WTC11 (cell line): ENCODE measurements at regions not wholly inside any gene's neighbourhood (a gene's known extent, or its start where the extent isn't known, plus 50 kb on each side); places are given as distances from the start of the nearest gene placed in this dataset.

Experiments used
- ATAC-seq: fragments of 200-7000 bp; cut with Tn5 transposase; 2 replicates; pipeline ENCODE4 v1.10.0; 2021; ENCODE audit warnings: mild to moderate bottlenecking, moderate library complexity
- CTCF ChIA-PET: fragments of 300-600 bp; sonication (Branson Sonifier 250); formaldehyde crosslinking; loops from one replicate; lab custom pipeline; 2021; ENCODE audit warnings: antibody characterized with exemption; lab: Charles Lee
- POLR2A ChIA-PET: fragments of 350-600 bp; sonication (Branson Sonifier 250); formaldehyde crosslinking; loops from one replicate; lab custom pipeline; 2021; ENCODE audit warnings: antibody characterized with exemption; lab: Charles Lee
- DNase-seq: peaks from one replicate; pipeline ENCODE4 v3.0.0; 2021; ENCODE audit warnings: low spot score
- H3K27ac Mint-ChIP-seq: 2 replicates; pipeline ENCODE4 v1.8.0; 2021; ENCODE audit warnings: mixed read lengths
- H3K27me3 Mint-ChIP-seq: 2 replicates; pipeline ENCODE4 v1.8.0; 2021; ENCODE audit warnings: low read depth, mild to moderate bottlenecking, moderate library complexity, mixed read lengths
- H3K36me3 Mint-ChIP-seq: 2 replicates; pipeline ENCODE4 v1.8.0; 2021; ENCODE audit warnings: mixed read lengths
- H3K4me1 Mint-ChIP-seq: 2 replicates; pipeline ENCODE4 v1.8.0; 2022; ENCODE audit warnings: mixed read lengths
- H3K4me3 Mint-ChIP-seq: 2 replicates; pipeline ENCODE4 v1.8.0; 2021; ENCODE audit warnings: mild to moderate bottlenecking, moderate library complexity, mixed read lengths
- H3K9me3 Mint-ChIP-seq: 2 replicates; pipeline ENCODE4 v1.8.0; 2021; ENCODE audit warnings: mixed read lengths
- CREB1 ChIP-seq: sonication (generic); formaldehyde crosslinking; IDR thresholded peaks from 2 replicates; pipeline ENCODE4 v1.8.0; 2023; ENCODE audit warnings: mild to moderate bottlenecking, missing genetic modification reagents
- EMX1 ChIP-seq: fragments of 250-450 bp; sonication (Bioruptor Pico); IDR thresholded peaks from 2 replicates; pipeline ENCODE4 v1.8.0; 2021; ENCODE audit warnings: mild to moderate bottlenecking
- FOXJ3 ChIP-seq: sonication (generic); formaldehyde crosslinking; IDR thresholded peaks from 2 replicates; pipeline ENCODE4 v1.9.0; 2021; ENCODE audit warnings: missing genetic modification reagents, mild to moderate bottlenecking, borderline replicate concordance
- FOXK1 ChIP-seq: sonication (generic); formaldehyde crosslinking; IDR thresholded peaks from 2 replicates; pipeline ENCODE4 v1.8.0; 2022; ENCODE audit warnings: mild to moderate bottlenecking, moderate library complexity, missing genetic modification reagents
- FOXP1 ChIP-seq: sonication (generic); formaldehyde crosslinking; IDR thresholded peaks from 2 replicates; pipeline ENCODE4 v1.8.0; 2022; ENCODE audit warnings: missing genetic modification reagents, mild to moderate bottlenecking, moderate library complexity, borderline replicate concordance
- HMGA2 ChIP-seq: fragments of 250-450 bp; sonication (Bioruptor Pico); IDR thresholded peaks from 2 replicates; pipeline ENCODE4 v1.4.0; 2021; ENCODE audit warnings: mild to moderate bottlenecking, moderate library complexity
- KAT7 ChIP-seq: sonication (generic); formaldehyde crosslinking; IDR thresholded peaks from 2 replicates; pipeline ENCODE4 v1.8.1; 2023; ENCODE audit warnings: missing genetic modification reagents, mild to moderate bottlenecking, borderline replicate concordance
- NFATC4 ChIP-seq: fragments of 250-450 bp; sonication (Bioruptor Pico); IDR thresholded peaks from 2 replicates; pipeline ENCODE4 v1.9.0; 2021; ENCODE audit warnings: mild to moderate bottlenecking
- NR2C2 ChIP-seq: sonication (generic); formaldehyde crosslinking; IDR thresholded peaks from 2 replicates; pipeline ENCODE4 v1.8.0; 2022; ENCODE audit warnings: mild to moderate bottlenecking, missing genetic modification reagents
- PRRX2 ChIP-seq: fragments of 250-450 bp; sonication (Bioruptor Pico); IDR thresholded peaks from 2 replicates; pipeline ENCODE4 v1.8.0; 2021; ENCODE audit warnings: mild to moderate bottlenecking
- SOX15 ChIP-seq: fragments of 250-450 bp; sonication (Bioruptor Pico); IDR thresholded peaks from 2 replicates; pipeline ENCODE4 v1.9.0; 2021; ENCODE audit warnings: mild to moderate bottlenecking
- ZNF121 ChIP-seq: sonication (generic); formaldehyde crosslinking; IDR thresholded peaks from 2 replicates; pipeline ENCODE4 v1.8.0; 2023; ENCODE audit warnings: missing genetic modification reagents
- ZNF138 ChIP-seq: sonication (generic); formaldehyde crosslinking; conservative IDR thresholded peaks from 2 replicates; pipeline ENCODE4 v1.8.1; 2022; ENCODE audit warnings: mild to moderate bottlenecking, moderate library complexity, missing genetic modification reagents
- ZNF671 ChIP-seq: fragments of 250-450 bp; sonication (Bioruptor Pico); IDR thresholded peaks from 2 replicates; pipeline ENCODE4 v1.8.0; 2021; ENCODE audit warnings: mild to moderate bottlenecking
- TF ChIP-seq, protein P1 (sequence below): sonication (generic); formaldehyde crosslinking; IDR thresholded peaks from 2 replicates; pipeline ENCODE4 v1.8.0; 2022; ENCODE audit warnings: mild to moderate bottlenecking, missing genetic modification reagents
- TF ChIP-seq, protein P2 (sequence below): sonication (generic); formaldehyde crosslinking; IDR thresholded peaks from 2 replicates; pipeline ENCODE4 v1.8.1; 2022; ENCODE audit warnings: low read depth, missing genetic modification reagents, borderline replicate concordance
- TF ChIP-seq, protein P3 (sequence below): sonication (generic); formaldehyde crosslinking; IDR thresholded peaks from 2 replicates; pipeline ENCODE4 v1.8.1; 2023; ENCODE audit warnings: mild to moderate bottlenecking, missing genetic modification reagents, borderline replicate concordance
- TF ChIP-seq, protein P4 (sequence below): sonication (generic); formaldehyde crosslinking; IDR thresholded peaks from 2 replicates; pipeline ENCODE4 v1.8.0; 2023; ENCODE audit warnings: missing genetic modification reagents
- TF ChIP-seq, protein P5 (sequence below): sonication (generic); formaldehyde crosslinking; IDR thresholded peaks from 2 replicates; pipeline ENCODE4 v1.8.1; 2022; ENCODE audit warnings: mild to moderate bottlenecking, missing genetic modification reagents, moderate library complexity, borderline replicate concordance
- TF ChIP-seq, protein P6 (sequence below): sonication (generic); formaldehyde crosslinking; IDR thresholded peaks from 2 replicates; pipeline ENCODE4 v1.8.1; 2023; ENCODE audit warnings: mild to moderate bottlenecking, missing genetic modification reagents, moderate library complexity
- TF ChIP-seq, protein P7 (sequence below): sonication (generic); formaldehyde crosslinking; IDR thresholded peaks from 2 replicates; pipeline ENCODE4 v1.8.0; 2022; ENCODE audit warnings: mild to moderate bottlenecking, missing genetic modification reagents

DNA sequence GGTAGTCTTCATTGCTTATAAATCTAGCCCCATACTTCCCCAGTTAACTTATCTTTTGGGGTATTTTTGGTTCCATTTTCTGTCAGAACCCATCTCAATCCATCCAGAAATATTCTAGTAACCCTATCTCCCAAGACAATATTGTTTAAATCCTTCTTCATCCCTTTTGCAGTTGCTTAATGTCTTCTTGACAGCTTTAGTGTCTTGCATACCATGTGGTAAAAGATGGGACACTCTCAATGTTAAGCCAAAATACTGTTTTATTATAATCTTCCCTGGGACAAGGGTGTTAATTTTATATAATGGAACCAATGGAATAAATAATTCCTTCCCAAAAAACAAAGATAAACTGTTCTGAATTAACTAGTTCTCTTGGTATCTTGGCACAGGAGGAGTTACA is 450.2 kb downstream of the CCER1 start:
- no peak overlapping the region for H3K4me3 Mint-ChIP-seq

DNA sequence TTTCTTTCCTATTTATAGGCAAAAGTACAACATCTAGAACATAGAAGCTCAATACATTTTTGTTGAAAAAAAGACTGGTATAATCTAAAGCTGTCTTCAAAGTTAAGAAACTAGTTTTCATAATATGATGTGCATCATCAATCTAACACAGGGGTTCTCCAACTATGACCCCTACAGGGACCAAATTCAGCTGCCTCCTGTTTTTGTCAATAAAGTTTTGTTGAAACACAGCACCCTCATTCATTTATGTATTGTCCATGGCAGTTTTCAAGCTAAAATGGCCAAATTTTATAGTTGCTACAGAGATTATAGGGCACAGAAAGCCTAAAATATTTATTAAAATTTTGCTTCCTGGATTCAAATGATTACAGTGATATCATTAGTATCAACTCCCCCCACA is 452.9 kb downstream of the CCER1 start:
- no peaks in the 10 kb centered on the region for H3K27me3 Mint-ChIP-seq
- no peaks in the 10 kb centered on the region for H3K4me1 Mint-ChIP-seq
- DNase-seq (no peak), ATAC-seq (no peak)
- ChIA-PET CTCF (no interaction called here), POLR2A (no interaction called here)
- peaks cover under 1% of the 10 kb centered on the region; the same call in 1 of the 2 replicates for H3K9me3 Mint-ChIP-seq
- no peak overlapping the region for H3K4me3 Mint-ChIP-seq
- no peaks in the 10 kb centered on the region for H3K36me3 Mint-ChIP-seq
- TF ChIP-seq PRRX2 (CRISPR knock-in tag) (no peak), FOXJ3 (no peak), ZNF671 (CRISPR knock-in tag) (no peak), SOX15 (no peak), HMGA2 (CRISPR knock-in tag) (no peak), FOXP1 (CRISPR knock-in tag) (no peak), NFATC4 (no peak), KAT7 (CRISPR knock-in tag) (no peak), EMX1 (CRISPR knock-in tag) (no peak), ZNF121 (CRISPR knock-in tag) (no peak)
- TF ChIP-seq, protein P1, sequence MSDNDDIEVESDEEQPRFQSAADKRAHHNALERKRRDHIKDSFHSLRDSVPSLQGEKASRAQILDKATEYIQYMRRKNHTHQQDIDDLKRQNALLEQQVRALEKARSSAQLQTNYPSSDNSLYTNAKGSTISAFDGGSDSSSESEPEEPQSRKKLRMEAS (CRISPR knock-in tag) = no peak
- TF ChIP-seq, protein P2, sequence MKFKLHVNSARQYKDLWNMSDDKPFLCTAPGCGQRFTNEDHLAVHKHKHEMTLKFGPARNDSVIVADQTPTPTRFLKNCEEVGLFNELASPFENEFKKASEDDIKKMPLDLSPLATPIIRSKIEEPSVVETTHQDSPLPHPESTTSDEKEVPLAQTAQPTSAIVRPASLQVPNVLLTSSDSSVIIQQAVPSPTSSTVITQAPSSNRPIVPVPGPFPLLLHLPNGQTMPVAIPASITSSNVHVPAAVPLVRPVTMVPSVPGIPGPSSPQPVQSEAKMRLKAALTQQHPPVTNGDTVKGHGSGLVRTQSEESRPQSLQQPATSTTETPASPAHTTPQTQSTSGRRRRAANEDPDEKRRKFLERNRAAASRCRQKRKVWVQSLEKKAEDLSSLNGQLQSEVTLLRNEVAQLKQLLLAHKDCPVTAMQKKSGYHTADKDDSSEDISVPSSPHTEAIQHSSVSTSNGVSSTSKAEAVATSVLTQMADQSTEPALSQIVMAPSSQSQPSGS (CRISPR knock-in tag) = no peak
- TF ChIP-seq, protein P3, sequence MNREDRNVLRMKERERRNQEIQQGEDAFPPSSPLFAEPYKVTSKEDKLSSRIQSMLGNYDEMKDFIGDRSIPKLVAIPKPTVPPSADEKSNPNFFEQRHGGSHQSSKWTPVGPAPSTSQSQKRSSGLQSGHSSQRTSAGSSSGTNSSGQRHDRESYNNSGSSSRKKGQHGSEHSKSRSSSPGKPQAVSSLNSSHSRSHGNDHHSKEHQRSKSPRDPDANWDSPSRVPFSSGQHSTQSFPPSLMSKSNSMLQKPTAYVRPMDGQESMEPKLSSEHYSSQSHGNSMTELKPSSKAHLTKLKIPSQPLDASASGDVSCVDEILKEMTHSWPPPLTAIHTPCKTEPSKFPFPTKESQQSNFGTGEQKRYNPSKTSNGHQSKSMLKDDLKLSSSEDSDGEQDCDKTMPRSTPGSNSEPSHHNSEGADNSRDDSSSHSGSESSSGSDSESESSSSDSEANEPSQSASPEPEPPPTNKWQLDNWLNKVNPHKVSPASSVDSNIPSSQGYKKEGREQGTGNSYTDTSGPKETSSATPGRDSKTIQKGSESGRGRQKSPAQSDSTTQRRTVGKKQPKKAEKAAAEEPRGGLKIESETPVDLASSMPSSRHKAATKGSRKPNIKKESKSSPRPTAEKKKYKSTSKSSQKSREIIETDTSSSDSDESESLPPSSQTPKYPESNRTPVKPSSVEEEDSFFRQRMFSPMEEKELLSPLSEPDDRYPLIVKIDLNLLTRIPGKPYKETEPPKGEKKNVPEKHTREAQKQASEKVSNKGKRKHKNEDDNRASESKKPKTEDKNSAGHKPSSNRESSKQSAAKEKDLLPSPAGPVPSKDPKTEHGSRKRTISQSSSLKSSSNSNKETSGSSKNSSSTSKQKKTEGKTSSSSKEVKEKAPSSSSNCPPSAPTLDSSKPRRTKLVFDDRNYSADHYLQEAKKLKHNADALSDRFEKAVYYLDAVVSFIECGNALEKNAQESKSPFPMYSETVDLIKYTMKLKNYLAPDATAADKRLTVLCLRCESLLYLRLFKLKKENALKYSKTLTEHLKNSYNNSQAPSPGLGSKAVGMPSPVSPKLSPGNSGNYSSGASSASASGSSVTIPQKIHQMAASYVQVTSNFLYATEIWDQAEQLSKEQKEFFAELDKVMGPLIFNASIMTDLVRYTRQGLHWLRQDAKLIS (CRISPR knock-in tag) = no peak
- TF ChIP-seq, protein P4, sequence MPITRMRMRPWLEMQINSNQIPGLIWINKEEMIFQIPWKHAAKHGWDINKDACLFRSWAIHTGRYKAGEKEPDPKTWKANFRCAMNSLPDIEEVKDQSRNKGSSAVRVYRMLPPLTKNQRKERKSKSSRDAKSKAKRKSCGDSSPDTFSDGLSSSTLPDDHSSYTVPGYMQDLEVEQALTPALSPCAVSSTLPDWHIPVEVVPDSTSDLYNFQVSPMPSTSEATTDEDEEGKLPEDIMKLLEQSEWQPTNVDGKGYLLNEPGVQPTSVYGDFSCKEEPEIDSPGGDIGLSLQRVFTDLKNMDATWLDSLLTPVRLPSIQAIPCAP = no peak
- no peak overlapping the region for H3K27ac Mint-ChIP-seq

More for the DNA sequence above, 450.2 kb downstream of the CCER1 start:
- Mint-ChIP-seq H3K27ac (no peak overlapping the region), H3K4me1 (no peaks in the 10 kb centered on the region), H3K36me3 (peaks cover 5% of the 10 kb centered on the region), H3K27me3 (no peaks in the 10 kb centered on the region), H3K9me3 (peaks cover 7% of the 10 kb centered on the region)
- no peak for ATAC-seq
- no peak for TF ChIP-seq ZNF121 (CRISPR knock-in tag)
- no peak for TF ChIP-seq KAT7 (CRISPR knock-in tag)
- no peak for TF ChIP-seq ZNF138 (CRISPR knock-in tag)
- TF ChIP-seq, protein P5, sequence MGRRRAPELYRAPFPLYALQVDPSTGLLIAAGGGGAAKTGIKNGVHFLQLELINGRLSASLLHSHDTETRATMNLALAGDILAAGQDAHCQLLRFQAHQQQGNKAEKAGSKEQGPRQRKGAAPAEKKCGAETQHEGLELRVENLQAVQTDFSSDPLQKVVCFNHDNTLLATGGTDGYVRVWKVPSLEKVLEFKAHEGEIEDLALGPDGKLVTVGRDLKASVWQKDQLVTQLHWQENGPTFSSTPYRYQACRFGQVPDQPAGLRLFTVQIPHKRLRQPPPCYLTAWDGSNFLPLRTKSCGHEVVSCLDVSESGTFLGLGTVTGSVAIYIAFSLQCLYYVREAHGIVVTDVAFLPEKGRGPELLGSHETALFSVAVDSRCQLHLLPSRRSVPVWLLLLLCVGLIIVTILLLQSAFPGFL (CRISPR knock-in tag) = no peak
- POLR2A ChIA-PET = no interaction called here
- CTCF ChIA-PET = no interaction called here
- no peak for DNase-seq

DNA sequence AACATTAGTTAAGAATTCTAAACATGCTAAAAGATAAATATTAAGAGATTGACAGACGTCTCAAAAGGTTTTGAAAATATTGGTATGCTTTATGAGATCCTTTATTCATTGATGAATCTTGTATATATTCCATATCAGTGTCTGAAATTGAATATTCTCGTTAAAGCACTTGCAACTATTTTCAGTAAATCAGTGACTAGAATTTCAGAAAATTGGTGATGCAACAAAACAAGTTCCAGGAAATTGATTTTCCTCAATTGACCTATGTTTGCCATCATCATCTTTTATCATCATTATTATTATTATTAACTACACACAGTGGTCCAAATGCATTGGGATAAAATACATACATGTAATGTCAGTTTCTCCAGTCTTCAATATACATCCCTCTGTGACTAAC is 453.6 kb downstream of the CCER1 start:
- H3K9me3 Mint-ChIP-seq = peaks cover 4% of the 10 kb centered on the region; the same call in 1 of the 2 replicates
- no peak for DNase-seq
- ChIA-PET CTCF (no interaction called here), POLR2A (no interaction called here)
- H3K27ac Mint-ChIP-seq = no peak overlapping the region
- no peak for ATAC-seq
- no peak overlapping the region for H3K4me3 Mint-ChIP-seq
- H3K27me3 Mint-ChIP-seq = no peaks in the 10 kb centered on the region
- H3K36me3 Mint-ChIP-seq = no peaks in the 10 kb centered on the region
- H3K4me1 Mint-ChIP-seq = no peaks in the 10 kb centered on the region
- TF ChIP-seq, protein P2 (CRISPR knock-in tag) = no peak
- TF ChIP-seq NR2C2 (CRISPR knock-in tag) = no peak
- no peak for TF ChIP-seq CREB1
- TF ChIP-seq, protein P6, sequence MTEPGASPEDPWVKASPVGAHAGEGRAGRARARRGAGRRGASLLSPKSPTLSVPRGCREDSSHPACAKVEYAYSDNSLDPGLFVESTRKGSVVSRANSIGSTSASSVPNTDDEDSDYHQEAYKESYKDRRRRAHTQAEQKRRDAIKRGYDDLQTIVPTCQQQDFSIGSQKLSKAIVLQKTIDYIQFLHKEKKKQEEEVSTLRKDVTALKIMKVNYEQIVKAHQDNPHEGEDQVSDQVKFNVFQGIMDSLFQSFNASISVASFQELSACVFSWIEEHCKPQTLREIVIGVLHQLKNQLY (CRISPR knock-in tag) = no peak
- TF ChIP-seq FOXK1 (CRISPR knock-in tag) = no peak
- TF ChIP-seq, protein P7, sequence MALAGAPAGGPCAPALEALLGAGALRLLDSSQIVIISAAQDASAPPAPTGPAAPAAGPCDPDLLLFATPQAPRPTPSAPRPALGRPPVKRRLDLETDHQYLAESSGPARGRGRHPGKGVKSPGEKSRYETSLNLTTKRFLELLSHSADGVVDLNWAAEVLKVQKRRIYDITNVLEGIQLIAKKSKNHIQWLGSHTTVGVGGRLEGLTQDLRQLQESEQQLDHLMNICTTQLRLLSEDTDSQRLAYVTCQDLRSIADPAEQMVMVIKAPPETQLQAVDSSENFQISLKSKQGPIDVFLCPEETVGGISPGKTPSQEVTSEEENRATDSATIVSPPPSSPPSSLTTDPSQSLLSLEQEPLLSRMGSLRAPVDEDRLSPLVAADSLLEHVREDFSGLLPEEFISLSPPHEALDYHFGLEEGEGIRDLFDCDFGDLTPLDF (CRISPR knock-in tag) = no peak
